22Rv1 (cell line): ENCODE measurements at regions not wholly inside any gene's neighbourhood (a gene's known extent, or its start where the extent isn't known, plus 50 kb on each side); places are given as distances from the start of the nearest gene placed in this dataset.

Source experiments
- CTCF ChIP-seq: fragments of 450-650 bp; IDR thresholded peaks from 2 replicates; pipeline ENCODE4 v1.5.1; 2017; ENCODE audit warnings: mild to moderate bottlenecking
- ZFX ChIP-seq: fragments of 450-650 bp; IDR thresholded peaks from 2 replicates; pipeline ENCODE4 v1.6.1; 2017; ENCODE audit warnings: antibody characterized with exemption, borderline replicate concordance

DNA sequence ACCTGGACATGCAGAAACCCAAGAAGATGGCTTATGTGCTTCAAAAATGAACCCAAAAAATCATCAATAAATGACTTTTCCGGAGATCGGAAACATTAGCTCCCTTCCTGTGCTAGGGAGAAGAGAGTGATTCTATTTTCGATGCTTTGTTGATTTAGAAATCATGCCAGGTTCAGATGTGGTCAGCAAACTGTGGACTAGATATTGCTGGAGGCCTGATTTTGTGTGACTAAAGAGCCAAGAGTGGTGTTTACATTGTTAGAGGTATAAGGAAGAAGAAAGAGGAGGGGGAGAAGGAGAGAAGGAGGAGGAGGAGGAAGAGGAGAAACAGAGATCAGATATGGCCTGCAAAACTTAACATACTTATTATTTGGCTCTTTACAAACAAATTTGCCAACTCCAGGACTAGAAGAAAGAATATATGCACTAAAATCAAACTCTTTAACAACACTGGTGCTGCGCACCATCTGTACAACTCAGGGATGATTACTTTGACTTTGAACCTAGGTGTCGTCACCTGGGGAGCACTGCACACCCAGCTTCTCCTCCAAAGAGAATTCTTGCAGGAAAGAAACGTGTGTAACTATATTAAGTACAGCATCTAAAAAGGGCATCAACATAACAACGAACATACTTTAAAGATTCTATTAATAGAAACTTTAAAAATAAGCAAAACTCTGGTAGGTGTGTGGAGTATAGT is 664.9 kb upstream of the LCORL start:
- TF ChIP-seq CTCF (no peak), ZFX (no peak)
